HUES6 (cell line): ENCODE measurements at regions not wholly inside any gene's neighbourhood (a gene's known extent, or its start where the extent isn't known, plus 50 kb on each side); places are given as distances from the start of the nearest gene placed in this dataset.
"Not testable (repeated sequence)": the region's sequence is repeated elsewhere in the genome, so short reads cannot be mapped to it uniquely, and the experiment has no call there.

Experiments
- H3K27ac ChIP-seq: 2 replicates; pipeline ENCODE4 v1.7.0; 2013; ENCODE audit warnings: low read depth, mild to moderate bottlenecking, low read length, inconsistent platforms
- H3K27me3 ChIP-seq: 2 replicates; pipeline ENCODE4 v1.6.1; 2013; ENCODE audit warnings: low read length; ENCODE audit not compliant: control insufficient read depth, insufficient read depth
- H3K36me3 ChIP-seq: 2 replicates; pipeline ENCODE4 v1.6.1; 2013; ENCODE audit warnings: low read length; ENCODE audit not compliant: control insufficient read depth, insufficient read depth
- H3K4me1 ChIP-seq: 2 replicates; pipeline ENCODE4 v1.6.1; 2013; ENCODE audit warnings: low read length; ENCODE audit not compliant: control insufficient read depth, insufficient read depth
- H3K4me3 ChIP-seq: 2 replicates; pipeline ENCODE4 v1.5.1; 2013; ENCODE audit warnings: low read depth, low read length
- H3K9ac ChIP-seq: one replicate; pipeline ENCODE4 v1.6.1; 2013; ENCODE audit warnings: mild to moderate bottlenecking, low read length
- H3K9me3 ChIP-seq: 2 replicates; pipeline ENCODE4 v1.6.1; 2013; ENCODE audit warnings: low read depth, low read length; ENCODE audit not compliant: control insufficient read depth, insufficient read depth

DNA sequence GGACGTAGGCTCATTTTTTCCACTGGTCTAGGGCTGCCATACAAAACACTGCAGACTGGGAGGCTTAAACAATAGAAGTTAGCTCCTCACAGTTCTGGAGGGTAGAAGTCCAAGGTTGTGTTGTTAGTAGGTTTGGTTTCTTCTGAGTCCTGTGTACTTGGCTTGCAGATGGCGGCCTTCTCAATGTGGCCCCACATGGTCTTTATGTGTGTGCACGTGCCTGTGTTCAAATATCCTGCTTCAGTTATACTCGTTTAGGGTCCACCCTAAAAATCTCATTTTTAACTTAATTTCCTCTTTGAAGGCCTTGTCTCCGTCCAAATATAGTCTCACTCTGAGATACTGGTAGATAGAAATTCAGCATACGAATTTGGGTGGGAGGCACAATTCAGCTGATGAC, 542.4 kb downstream of the HAPSTR1 start:
- Histone ChIP-seq H3K9me3 (peaks cover 13% of the 10 kb centered on the region; the same call in 1 of the 2 replicates), H3K36me3 (no peaks in the 10 kb centered on the region), H3K27me3 (no peaks in the 10 kb centered on the region), H3K4me3 (no peak overlapping the region), H3K27ac (no peak overlapping the region), H3K9ac (no peak overlapping the region), H3K4me1 (no peaks in the 10 kb centered on the region)

- not testable (repeated sequence) for H3K27me3 ChIP-seq, H3K4me3 ChIP-seq, H3K36me3 ChIP-seq, H3K4me1 ChIP-seq, H3K9ac ChIP-seq, H3K27ac ChIP-seq
- peaks cover 13% of the 10 kb centered on the region; the same call in 1 of the 2 replicates for H3K9me3 ChIP-seq
Observed at GRCh38 chr16:9635150-9635720, 543.8 kb downstream of the HAPSTR1 start.

DNA sequence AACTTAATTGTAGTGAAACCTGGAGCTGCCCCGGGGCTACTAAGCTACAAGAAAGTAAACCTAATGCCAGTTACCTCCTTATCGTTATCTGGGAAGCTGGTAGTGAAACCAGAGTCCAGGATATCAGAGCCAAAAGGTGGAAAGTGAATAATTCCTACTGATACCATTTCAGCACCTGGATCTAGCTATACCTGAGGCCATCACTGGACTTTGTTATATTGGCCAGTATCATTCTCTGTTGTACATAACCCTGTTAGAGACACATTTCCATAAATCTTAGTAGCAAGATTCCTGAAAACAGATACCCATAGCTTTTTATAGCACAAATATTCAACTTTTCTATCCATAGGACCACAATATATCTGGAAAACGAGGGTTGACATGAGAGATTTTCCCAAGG, 538.0 kb downstream of the GRIN2A start:
- H3K36me3 ChIP-seq: no peaks in the 10 kb centered on the region
- no peaks in the 10 kb centered on the region for H3K27me3 ChIP-seq
- 0 out of 2 replicates have a peak, but pooled peaks cover 4% of the 10 kb centered on the region for H3K4me1 ChIP-seq
- H3K27ac ChIP-seq: no peak overlapping the region
- no peak overlapping the region for H3K9ac ChIP-seq
- H3K9me3 ChIP-seq: no peaks in the 10 kb centered on the region
- H3K4me3 ChIP-seq: no peak overlapping the region

DNA sequence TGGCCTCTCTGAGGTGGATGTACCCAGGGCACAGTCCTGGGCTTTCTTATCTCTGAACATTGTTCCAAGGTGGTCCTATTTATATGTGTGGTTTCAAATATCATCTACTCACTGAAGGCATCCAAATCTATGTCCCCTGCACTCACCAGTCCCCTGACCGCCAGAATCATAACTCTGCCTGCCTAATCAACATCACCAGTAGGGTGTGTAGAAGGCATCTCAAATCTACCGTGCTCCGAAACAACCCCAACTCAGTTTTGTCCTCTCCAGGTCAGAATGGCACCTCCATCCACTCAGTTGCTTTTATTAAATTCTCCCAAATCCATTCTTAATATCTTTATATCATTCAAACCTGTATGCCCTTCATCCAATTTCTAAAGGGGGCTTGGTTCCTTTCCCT, 536.3 kb downstream of the GRIN2A start:
- Histone ChIP-seq H3K27me3 (no peaks in the 10 kb centered on the region), H3K9ac (no peak overlapping the region), H3K4me3 (no peak overlapping the region), H3K9me3 (no peaks in the 10 kb centered on the region), H3K27ac (no peak overlapping the region), H3K4me1 (0 out of 2 replicates have a peak, but pooled peaks cover 4% of the 10 kb centered on the region), H3K36me3 (no peaks in the 10 kb centered on the region)

- Histone ChIP-seq H3K9ac (no peak overlapping the region), H3K27ac (no peak overlapping the region), H3K27me3 (no peaks in the 10 kb centered on the region), H3K9me3 (no peaks in the 10 kb centered on the region), H3K36me3 (no peaks in the 10 kb centered on the region), H3K4me1 (peaks cover 12% of the 10 kb centered on the region), H3K4me3 (no peak overlapping the region)
Observed at GRCh38 chr16:9647981-9648701, 534.1 kb downstream of the GRIN2A start.

DNA sequence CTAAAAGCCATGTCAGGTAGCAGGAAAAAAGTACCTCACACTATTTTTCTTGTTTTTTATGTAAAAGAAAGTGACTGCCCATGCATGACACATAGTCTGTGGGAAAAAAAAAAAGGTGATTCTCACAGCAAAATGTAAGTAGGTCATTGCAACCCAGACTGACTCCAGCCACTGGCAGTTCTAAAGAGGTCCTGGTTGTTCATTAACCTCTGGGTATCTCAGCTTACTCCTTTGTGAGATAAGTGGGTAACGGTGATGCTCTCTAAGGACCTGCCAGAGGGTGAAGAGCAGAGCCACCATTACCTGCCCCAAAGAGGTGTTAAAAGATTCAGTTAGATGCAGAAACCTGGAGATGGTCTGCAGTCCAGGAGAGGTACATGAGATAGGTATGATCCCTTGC, 531.9 kb downstream of the GRIN2A start:
- no peaks in the 10 kb centered on the region for H3K9me3 ChIP-seq
- H3K9ac ChIP-seq: no peak overlapping the region
- H3K27ac ChIP-seq: no peak overlapping the region
- no peak overlapping the region for H3K4me3 ChIP-seq
- peaks cover 28% of the 10 kb centered on the region for H3K4me1 ChIP-seq
- H3K36me3 ChIP-seq: no peaks in the 10 kb centered on the region
- H3K27me3 ChIP-seq: no peaks in the 10 kb centered on the region

DNA sequence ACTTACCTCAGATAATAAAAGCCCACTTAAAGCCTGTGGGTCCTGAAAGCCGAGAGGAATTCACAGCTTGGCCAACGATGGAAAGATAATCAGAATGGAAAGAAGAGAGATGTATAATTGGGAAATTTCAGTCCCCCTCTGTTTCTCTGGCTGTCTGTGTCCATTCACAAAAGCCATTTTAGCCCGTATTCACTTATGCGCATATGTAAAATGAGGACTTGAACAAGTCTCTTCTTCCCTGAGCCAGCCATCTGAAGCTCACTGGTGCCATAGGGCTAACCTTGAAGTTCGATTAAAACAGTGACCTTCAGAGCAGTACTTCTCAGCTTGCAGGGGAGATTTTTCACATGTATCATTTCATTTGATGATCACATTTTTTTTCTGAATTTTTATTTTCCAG, 527.2 kb downstream of the GRIN2A start:
- H3K36me3 ChIP-seq: no peaks in the 10 kb centered on the region
- no peaks in the 10 kb centered on the region for H3K9me3 ChIP-seq
- H3K9ac ChIP-seq: no peak overlapping the region
- peaks cover 33% of the 10 kb centered on the region for H3K4me1 ChIP-seq
- no peak overlapping the region for H3K27ac ChIP-seq
- H3K4me3 ChIP-seq: no peak overlapping the region
- H3K27me3 ChIP-seq: no peaks in the 10 kb centered on the region

- H3K27me3 ChIP-seq: no peaks in the 10 kb centered on the region
- H3K9ac ChIP-seq: no peak overlapping the region
- H3K27ac ChIP-seq: no peak overlapping the region
- H3K4me3 ChIP-seq: no peak overlapping the region
- peaks cover 35% of the 10 kb centered on the region for H3K4me1 ChIP-seq
- no peaks in the 10 kb centered on the region for H3K36me3 ChIP-seq
- H3K9me3 ChIP-seq: no peaks in the 10 kb centered on the region
Observed at GRCh38 chr16:9657641-9658040, 524.6 kb downstream of the GRIN2A start.

GRCh38 chr16:9658164-9658563, 524.1 kb downstream of the GRIN2A start:
- no peaks in the 10 kb centered on the region for H3K27me3 ChIP-seq
- H3K9me3 ChIP-seq: no peaks in the 10 kb centered on the region
- H3K27ac ChIP-seq: no peak overlapping the region
- H3K9ac ChIP-seq: no peak overlapping the region
- peaks cover 30% of the 10 kb centered on the region for H3K4me1 ChIP-seq
- no peaks in the 10 kb centered on the region for H3K36me3 ChIP-seq
- no peak overlapping the region for H3K4me3 ChIP-seq

GRCh38 chr16:9658586-9658985, 523.6 kb downstream of the GRIN2A start:
- Histone ChIP-seq H3K36me3 (no peaks in the 10 kb centered on the region), H3K4me1 (peaks cover 30% of the 10 kb centered on the region), H3K27me3 (no peaks in the 10 kb centered on the region)

DNA sequence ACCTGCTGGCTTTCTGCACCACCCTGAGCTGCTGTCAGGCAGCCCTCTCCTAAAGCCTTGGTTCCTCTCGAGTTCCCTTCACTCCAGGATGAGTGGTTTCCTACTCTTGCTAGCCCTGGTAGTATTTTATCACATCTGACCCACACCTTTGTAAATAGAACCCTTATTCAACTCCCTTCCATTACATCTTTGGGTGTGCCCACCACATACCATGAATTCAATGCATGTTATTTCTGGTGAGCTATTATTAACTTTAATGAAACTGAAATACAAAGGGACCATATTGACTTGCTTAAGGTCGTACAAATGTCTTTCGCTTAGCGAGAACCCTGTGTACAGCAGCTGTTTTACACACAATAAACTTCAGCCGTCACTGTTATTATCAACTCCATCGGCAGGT, 521.3 kb downstream of the GRIN2A start:
- peaks cover 14% of the 10 kb centered on the region; the same call in 1 of the 2 replicates for H3K4me1 ChIP-seq
- H3K9me3 ChIP-seq: peaks cover 5% of the 10 kb centered on the region; the same call in 1 of the 2 replicates
- no peaks in the 10 kb centered on the region for H3K27me3 ChIP-seq
- no peak overlapping the region for H3K4me3 ChIP-seq
- H3K9ac ChIP-seq: no peak overlapping the region
- peaks cover 13% of the 10 kb centered on the region for H3K36me3 ChIP-seq
- H3K27ac ChIP-seq: no peak overlapping the region

More at GRCh38 chr16:9658586-9658985, 523.6 kb downstream of the GRIN2A start:
- H3K4me3 ChIP-seq: no peak overlapping the region
- no peaks in the 10 kb centered on the region for H3K9me3 ChIP-seq
- H3K27ac ChIP-seq: no peak overlapping the region
- no peak overlapping the region for H3K9ac ChIP-seq
